GM12865 (cell line): ENCODE measurements at regions not wholly inside any gene's neighbourhood (a gene's known extent, or its start where the extent isn't known, plus 50 kb on each side); places are given as distances from the start of the nearest gene placed in this dataset.

Source experiments
- DNase-seq: peaks from one replicate; pipeline ENCODE4 v3.0.0; 2010; ENCODE audit warnings: low read depth
- H3K4me3 ChIP-seq: 2 replicates; pipeline ENCODE4 v1.5.1; 2011; ENCODE audit warnings: mild to moderate bottlenecking, low read depth, low read length, control low read depth
- TF ChIP-seq, protein P1 (sequence below): IDR thresholded peaks from 2 replicates; pipeline ENCODE4 v1.5.1; 2011; ENCODE audit warnings: low read length, control low read depth, low read depth, inconsistent platforms; ENCODE audit not compliant: insufficient read depth; ENCODE audit errors: missing control alignments

DNA sequence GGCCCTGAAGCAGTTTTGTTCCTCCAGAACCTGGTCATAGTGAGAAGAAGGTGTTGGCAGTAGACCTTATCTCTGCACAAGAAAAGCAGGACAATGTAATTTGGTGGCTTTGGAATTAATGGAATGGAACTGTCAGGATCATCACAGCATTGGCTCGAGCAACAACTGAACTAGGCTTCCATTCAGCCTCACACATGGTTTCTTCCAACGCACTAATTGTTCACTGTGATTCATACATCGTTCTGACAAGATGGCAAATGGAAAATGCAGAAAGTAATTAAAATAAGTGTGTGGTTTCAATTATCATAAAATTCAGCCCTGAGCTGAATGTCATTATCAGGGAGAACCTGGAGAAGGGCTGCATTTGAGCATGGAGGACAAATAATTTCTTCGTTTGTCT, 80.6 kb downstream of the MFSD1 start:
- TF ChIP-seq, protein P1, sequence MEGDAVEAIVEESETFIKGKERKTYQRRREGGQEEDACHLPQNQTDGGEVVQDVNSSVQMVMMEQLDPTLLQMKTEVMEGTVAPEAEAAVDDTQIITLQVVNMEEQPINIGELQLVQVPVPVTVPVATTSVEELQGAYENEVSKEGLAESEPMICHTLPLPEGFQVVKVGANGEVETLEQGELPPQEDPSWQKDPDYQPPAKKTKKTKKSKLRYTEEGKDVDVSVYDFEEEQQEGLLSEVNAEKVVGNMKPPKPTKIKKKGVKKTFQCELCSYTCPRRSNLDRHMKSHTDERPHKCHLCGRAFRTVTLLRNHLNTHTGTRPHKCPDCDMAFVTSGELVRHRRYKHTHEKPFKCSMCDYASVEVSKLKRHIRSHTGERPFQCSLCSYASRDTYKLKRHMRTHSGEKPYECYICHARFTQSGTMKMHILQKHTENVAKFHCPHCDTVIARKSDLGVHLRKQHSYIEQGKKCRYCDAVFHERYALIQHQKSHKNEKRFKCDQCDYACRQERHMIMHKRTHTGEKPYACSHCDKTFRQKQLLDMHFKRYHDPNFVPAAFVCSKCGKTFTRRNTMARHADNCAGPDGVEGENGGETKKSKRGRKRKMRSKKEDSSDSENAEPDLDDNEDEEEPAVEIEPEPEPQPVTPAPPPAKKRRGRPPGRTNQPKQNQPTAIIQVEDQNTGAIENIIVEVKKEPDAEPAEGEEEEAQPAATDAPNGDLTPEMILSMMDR, result no peak
- DNase-seq, result no peak
- no peak overlapping the region for H3K4me3 ChIP-seq

DNA sequence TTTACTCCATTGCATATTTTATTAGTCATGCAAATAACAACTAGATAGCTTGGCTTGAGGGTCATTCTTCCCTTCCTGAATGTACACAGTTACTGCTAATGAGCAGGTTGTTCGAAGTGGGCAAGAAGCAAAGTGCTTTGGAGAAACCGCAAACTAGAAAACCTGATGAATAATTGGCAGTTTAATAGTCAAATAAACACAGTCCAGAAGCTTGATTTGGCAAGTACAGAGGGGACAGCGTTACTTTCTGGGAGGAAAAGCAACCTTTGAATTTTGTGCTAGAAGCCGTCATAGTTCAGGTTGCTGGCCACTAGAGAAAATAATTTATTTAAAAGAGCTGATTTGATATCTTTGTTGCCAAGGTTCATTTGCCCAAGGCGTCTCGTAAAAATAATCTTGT, 94.9 kb downstream of the MFSD1 start:
- H3K4me3 ChIP-seq, result no peak overlapping the region
- TF ChIP-seq, protein P1, result no peak
- no peak for DNase-seq

DNA sequence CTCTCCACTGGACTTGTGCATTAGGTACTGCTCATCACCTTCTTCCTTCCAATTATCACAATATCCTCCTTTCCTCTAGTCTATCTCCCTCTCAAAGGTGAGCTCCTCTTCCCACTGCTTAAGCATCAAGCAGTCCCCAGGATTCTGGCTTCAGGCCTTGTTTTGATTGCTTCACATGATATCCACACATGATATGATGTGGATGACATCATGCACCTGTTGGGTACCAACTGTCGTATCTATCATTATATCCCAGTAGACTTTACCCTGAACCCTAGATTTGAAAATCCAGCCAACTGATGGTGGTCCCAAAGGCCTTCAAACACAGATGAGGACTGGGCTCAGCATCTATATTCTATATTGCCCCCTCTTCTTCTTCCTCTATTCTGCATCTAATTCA, 104.9 kb downstream of the MFSD1 start:
- no peak overlapping the region for H3K4me3 ChIP-seq
- TF ChIP-seq, protein P1, result no peak
- DNase-seq, result no peak

DNA sequence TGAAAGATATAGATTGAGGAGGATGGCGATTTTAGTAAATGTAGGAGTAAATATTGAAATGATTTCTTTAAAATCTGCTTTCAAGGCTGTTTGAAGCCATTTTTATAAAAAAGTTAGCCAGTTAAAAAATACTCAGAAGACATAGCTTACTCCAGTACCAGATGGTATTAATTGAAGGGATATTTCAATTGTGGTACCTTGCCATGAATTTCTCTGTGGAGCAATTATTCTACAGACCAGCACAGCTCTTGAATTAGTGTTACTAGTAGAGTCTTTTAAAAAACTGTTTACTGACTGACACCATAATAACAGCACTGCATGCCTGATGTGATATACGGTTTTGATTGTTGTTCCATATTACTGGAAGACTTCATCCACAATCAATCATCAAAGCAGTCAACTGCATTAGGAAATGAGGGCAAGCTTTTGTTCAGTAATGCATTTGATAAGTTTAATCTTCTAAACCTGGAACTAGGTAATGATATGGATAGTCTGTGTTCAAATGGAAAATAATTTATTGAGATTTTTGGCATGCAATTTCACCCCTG, 106.4 kb downstream of the MFSD1 start:
- no peak overlapping the region for H3K4me3 ChIP-seq
- no peak for DNase-seq
- TF ChIP-seq, protein P1, result no peak

DNA sequence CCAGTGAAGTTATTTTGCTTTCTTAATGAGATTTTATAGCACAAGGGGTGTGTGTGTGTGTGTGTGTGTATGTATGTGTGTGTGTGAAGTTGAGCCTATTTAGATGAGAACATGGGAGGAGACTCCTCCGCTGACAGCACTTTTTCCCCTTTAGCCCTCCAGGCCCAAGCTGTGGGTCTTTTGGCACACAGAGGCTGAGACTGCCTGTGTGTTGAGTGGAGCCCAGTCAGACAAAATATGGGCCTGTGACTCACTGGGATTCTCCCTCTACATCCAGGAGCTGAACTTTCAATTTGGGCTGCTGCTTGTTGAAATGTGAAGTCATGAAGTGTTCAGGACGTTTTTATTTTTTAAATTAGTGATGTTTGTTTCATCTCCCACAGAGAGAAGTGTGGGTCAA, 108.0 kb downstream of the MFSD1 start:
- no peak overlapping the region for H3K4me3 ChIP-seq
- DNase-seq, result no peak
- TF ChIP-seq, protein P1, result no peak

DNA sequence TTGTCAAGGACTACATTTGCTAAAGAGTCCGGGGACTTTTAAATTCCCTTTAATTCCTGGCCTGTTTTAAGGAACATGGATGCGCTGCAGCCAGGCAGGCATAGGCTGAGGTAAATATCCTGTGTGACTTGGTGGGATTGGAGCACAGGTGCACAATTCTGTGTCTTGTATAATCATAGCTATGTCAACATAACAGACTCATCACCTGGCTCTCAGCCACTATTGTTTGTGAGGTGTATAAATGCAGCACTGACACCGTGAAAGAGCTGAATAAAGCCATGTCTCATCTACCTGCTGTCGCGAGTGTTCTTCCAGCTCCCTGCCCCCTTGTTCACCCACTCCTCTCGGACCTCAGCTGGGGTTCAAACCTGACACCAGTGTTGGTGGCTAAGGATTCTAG, 109.7 kb downstream of the MFSD1 start:
- no peak for DNase-seq
- H3K4me3 ChIP-seq, result no peak overlapping the region
- TF ChIP-seq, protein P1, result no peak

DNA sequence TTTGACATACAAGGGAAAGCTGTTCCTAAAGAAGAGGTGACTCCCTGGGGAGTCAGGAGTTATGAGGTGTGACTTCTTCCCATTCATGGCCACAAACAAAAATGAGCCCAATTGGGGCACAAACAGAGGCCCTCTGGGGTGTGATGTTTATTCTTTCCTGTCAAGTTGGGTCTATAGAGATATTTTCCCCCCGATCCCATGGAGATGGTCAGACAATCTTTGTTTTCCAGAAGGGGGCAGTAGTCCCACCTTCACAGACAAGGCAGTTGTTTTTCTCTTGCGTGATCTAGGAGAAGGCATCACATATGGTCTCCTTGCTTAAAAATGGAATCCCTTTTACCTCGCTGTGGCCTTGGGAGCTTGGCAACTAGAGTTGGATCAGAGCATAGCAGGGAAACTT, 110.3 kb downstream of the MFSD1 start:
- TF ChIP-seq, protein P1, result no peak
- DNase-seq, result no peak
- no peak overlapping the region for H3K4me3 ChIP-seq
